PC-3 (cell line): ENCODE measurements at regions not wholly inside any gene's neighbourhood (a gene's known extent, or its start where the extent isn't known, plus 50 kb on each side); places are given as distances from the start of the nearest gene placed in this dataset.

ENCODE experiments used
- ATAC-seq: fragments of 200-7000 bp; cut with Tn5 transposase; 2 replicates; pipeline ENCODE4 v1.9.1; 2020; ENCODE audit warnings: mild to moderate bottlenecking, moderate library complexity
- BruUV-seq: library from RNA; stranded (reverse); fragments of 400-500 nt; replicated peaks from 2 replicates; lab custom pipeline; 2021; lab: Mats Ljungman, UMichigan
- CTCF ChIA-PET: fragments of 300-600 bp; sonication (Branson Sonifier 250); formaldehyde crosslinking; loops from one replicate; lab custom pipeline; 2022; ENCODE audit warnings: antibody characterized with exemption; lab: Charles Lee
- POLR2A ChIA-PET: fragments of 300-600 bp; sonication (Branson Sonifier 250); formaldehyde crosslinking; loops from one replicate; lab custom pipeline; 2022; ENCODE audit warnings: antibody characterized with exemption; ENCODE audit not compliant: unreplicated experiment; lab: Charles Lee
- DNase-seq: peaks from one replicate; pipeline ENCODE4 v3.0.0-alpha.2; 2015
- H2AFZ ChIP-seq: fragments of 300-600 bp; sonication (generic); 2 replicates; pipeline ENCODE4 v1.6.0; 2016; ENCODE audit warnings: antibody characterized with exemption, low read length
- H3F3A ChIP-seq: fragments of 300-600 bp; sonication (generic); one replicate; pipeline ENCODE4 v1.6.0; 2017; ENCODE audit warnings: antibody characterized with exemption, low read length, control low read depth, mild to moderate bottlenecking; ENCODE audit not compliant: unreplicated experiment
- H3K27ac ChIP-seq: fragments of 300-600 bp; sonication (generic); 2 replicates; pipeline ENCODE4 v1.5.1; 2016; ENCODE audit warnings: mild to moderate bottlenecking, low read length
- H3K27me3 ChIP-seq: fragments of 300-600 bp; sonication (generic); 2 replicates; pipeline ENCODE4 v1.6.1; 2016; ENCODE audit warnings: low read length, mixed read lengths
- H3K36me3 ChIP-seq: fragments of 300-600 bp; sonication (generic); 2 replicates; pipeline ENCODE4 v1.6.1; 2016; ENCODE audit warnings: low read depth, mixed run types, low read length, mixed read lengths
- H3K4me1 ChIP-seq: fragments of 300-600 bp; sonication (generic); 2 replicates; pipeline ENCODE4 v1.5.1; 2016; ENCODE audit warnings: low read length; ENCODE audit not compliant: insufficient read depth
- H3K4me2 ChIP-seq: fragments of 300-600 bp; sonication (generic); 2 replicates; pipeline ENCODE4 v1.6.0; 2016; ENCODE audit warnings: low read length
- H3K4me3 ChIP-seq: fragments of 300-600 bp; sonication (generic); 2 replicates; pipeline ENCODE4 v1.5.1; 2016; ENCODE audit warnings: mild to moderate bottlenecking, low read length, mixed read lengths
- H3K79me2 ChIP-seq: fragments of 300-600 bp; sonication (generic); 2 replicates; pipeline ENCODE4 v1.6.1; 2017; ENCODE audit warnings: low read length, mixed read lengths
- H3K9ac ChIP-seq: fragments of 300-600 bp; sonication (generic); 2 replicates; pipeline ENCODE4 v1.6.0; 2016; ENCODE audit warnings: mild to moderate bottlenecking, low read length
- H3K9me2 ChIP-seq: fragments of 300-600 bp; sonication (generic); replicated peaks from 2 replicates; pipeline ENCODE4 v1.6.1; 2016; ENCODE audit warnings: mixed run types, low read length, mixed read lengths
- H3K9me3 ChIP-seq: fragments of 300-600 bp; sonication (generic); 2 replicates; pipeline ENCODE4 v1.6.1; 2016; ENCODE audit warnings: low read length, mixed read lengths
- H4K20me1 ChIP-seq: fragments of 300-600 bp; sonication (generic); 2 replicates; pipeline ENCODE4 v1.6.1; 2016; ENCODE audit warnings: low read length, mixed read lengths
- CTCF ChIP-seq: fragments of 300-600 bp; sonication (generic); conservative IDR thresholded peaks from 2 replicates; pipeline ENCODE4 v1.5.1; 2017; ENCODE audit warnings: antibody characterized with exemption, low read depth, mild to moderate bottlenecking, low read length
- EZH2 ChIP-seq: fragments of 300-600 bp; sonication (generic); IDR thresholded peaks from one replicate; pipeline ENCODE4 v1.6.1; 2017; ENCODE audit warnings: antibody characterized with exemption, mild to moderate bottlenecking, low read length; ENCODE audit not compliant: unreplicated experiment
- EZH2phosphoT487 ChIP-seq: fragments of 300-600 bp; sonication (generic); IDR thresholded peaks from 2 replicates; pipeline ENCODE4 v1.6.1; 2018; ENCODE audit warnings: mild to moderate bottlenecking, antibody characterized with exemption, low read length, borderline replicate concordance
- intact Hi-C: fragments of 100-400 bp; cut with micrococcal nuclease; formaldehyde crosslinking; loops from 2 replicates; pipeline ENCODE4 v1.9.0; 2023

DNA sequence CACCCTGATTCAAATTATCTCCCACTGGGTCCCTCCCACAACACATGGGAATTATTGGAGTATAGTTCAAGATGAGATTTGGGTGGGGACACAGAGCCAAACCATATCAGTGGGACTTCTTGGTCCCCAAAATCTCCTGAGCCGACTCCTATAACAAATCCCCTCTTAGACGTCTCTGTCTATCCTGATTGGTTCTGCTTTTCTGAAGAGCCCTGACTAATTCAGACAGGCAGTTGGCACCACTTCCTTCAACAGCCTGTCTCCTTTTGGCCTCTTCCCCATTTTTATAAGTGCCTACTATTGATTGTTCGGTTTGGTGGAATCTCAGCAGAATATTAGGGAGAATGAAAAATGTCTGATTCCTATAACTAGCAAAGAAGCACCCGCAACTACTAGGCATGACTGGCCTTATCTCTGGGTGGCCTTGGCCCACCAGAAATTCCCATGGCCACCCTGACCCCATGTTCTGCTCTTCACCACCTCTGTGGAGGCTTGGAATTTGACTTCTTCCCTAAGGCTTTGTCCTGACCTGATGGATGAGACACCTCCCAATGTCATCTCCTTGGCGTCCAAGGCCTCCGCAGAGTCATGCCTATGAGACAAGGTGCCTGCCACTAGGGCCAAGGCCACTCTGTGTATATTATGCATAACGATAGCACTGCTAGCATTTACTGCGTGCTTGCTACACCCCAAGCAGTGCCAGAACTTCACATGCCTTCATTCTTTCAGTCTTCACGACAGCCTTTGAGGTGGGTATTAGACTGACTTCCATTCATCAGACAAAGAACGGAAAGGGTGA lies 218.9 kb upstream of the COPS8 start:
- H3K79me2 ChIP-seq: no peaks in the 10 kb centered on the region
- H3K4me3 ChIP-seq: no peak overlapping the region
- H3K9ac ChIP-seq: no peak overlapping the region
- no peak overlapping the region for H3K27ac ChIP-seq
- DNase-seq (no peak), ATAC-seq (no peak)
- no peak overlapping the region for H3K4me2 ChIP-seq
- peaks cover 8% of the 10 kb centered on the region for H3F3A ChIP-seq
- H3K9me2 ChIP-seq: no peaks in the 10 kb centered on the region
- H4K20me1 ChIP-seq: no peaks in the 10 kb centered on the region
- H3K27me3 ChIP-seq: no peaks in the 10 kb centered on the region
- no TSS peak for BruUV-seq
- ChIA-PET CTCF (no interaction called here), POLR2A (no interaction called here)
- TF ChIP-seq EZH2: no peak
- TF ChIP-seq EZH2phosphoT487: no peak
- TF ChIP-seq CTCF: no peak
- no peaks in the 10 kb centered on the region for H3K36me3 ChIP-seq
- intact Hi-C loops: no loop called here
- H2AFZ ChIP-seq: no peak overlapping the region
- H3K4me1 ChIP-seq: peaks cover 15% of the 10 kb centered on the region
- H3K9me3 ChIP-seq: no peaks in the 10 kb centered on the region

DNA sequence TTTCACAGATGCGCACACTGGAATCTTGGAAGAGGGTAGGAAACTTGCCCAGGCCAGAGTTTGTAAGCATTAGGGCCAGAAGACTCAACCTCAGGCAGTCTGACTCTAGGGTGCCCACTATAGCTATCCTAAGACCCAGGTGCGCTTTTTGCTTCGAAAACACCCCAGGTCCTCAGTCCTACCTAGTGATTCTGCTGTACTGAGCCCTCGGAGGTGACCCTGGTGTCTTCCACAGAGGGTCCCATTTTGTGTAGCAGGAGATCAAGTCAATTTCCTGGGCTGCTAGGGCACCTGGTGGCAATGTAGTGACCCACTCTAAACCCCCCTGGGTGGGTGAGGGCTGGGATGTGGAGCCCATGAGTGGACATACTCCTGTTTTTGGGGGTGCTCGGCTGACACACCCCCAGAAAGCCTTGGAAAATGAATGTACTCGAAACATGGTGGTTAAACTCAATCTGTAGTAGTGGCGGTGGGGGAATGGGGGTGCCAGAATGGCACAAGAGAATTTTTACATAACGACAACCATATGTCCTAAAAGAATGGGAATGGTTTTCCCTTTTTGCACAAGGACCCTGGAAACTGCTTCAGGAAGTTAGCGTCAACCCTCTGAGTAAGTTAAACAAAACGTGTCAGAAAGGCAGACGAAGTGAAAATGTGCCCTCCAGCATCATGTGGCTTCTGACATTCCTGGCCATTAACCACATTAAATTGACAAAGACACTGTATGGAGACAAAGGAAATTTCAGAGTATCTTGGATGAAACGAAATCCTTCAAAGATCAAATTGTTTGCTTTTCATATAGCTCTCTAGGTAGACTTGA lies 218.0 kb upstream of the COPS8 start:
- BruUV-seq: no TSS peak
- no peaks in the 10 kb centered on the region for H3K36me3 ChIP-seq
- intact Hi-C loops: no loop called here

More for the DNA sequence above, 218.0 kb upstream of the COPS8 start:
- H3K79me2 ChIP-seq: no peaks in the 10 kb centered on the region
- H3K27me3 ChIP-seq: no peaks in the 10 kb centered on the region
- ChIA-PET CTCF (no interaction called here), POLR2A (no interaction called here)
- TF ChIP-seq EZH2phosphoT487 (no peak), CTCF (no peak), EZH2 (no peak)
- ATAC-seq (no peak), DNase-seq (peak; percentile 76)
- H2AFZ ChIP-seq: no peak overlapping the region
- no peak overlapping the region for H3K4me2 ChIP-seq
- no peak overlapping the region for H3K4me3 ChIP-seq
- peaks cover 12% of the 10 kb centered on the region for H3F3A ChIP-seq
- no peak overlapping the region for H3K9ac ChIP-seq
- no peaks in the 10 kb centered on the region for H4K20me1 ChIP-seq
- peak overlapping the region; percentile 24; the same call in 1 of the 2 replicates for H3K27ac ChIP-seq
- peaks cover 24% of the 10 kb centered on the region for H3K4me1 ChIP-seq
- no peaks in the 10 kb centered on the region for H3K9me3 ChIP-seq
- H3K9me2 ChIP-seq: no peaks in the 10 kb centered on the region
